Endothelial cell of hepatic sinusoid (primary cell): ENCODE measurements at regions not wholly inside any gene's neighbourhood (a gene's known extent, or its start where the extent isn't known, plus 50 kb on each side); places are given as distances from the start of the nearest gene placed in this dataset.
"Not testable (repeated sequence)": the region's sequence is repeated elsewhere in the genome, so short reads cannot be mapped to it uniquely, and the experiment has no call there.

Experiments
- in situ Hi-C: cut with HindIII; loops from 2 replicates; pipeline ENCODE4 v1.10.0; 2017; ENCODE audit warnings: low sequenced_read_pairs

DNA sequence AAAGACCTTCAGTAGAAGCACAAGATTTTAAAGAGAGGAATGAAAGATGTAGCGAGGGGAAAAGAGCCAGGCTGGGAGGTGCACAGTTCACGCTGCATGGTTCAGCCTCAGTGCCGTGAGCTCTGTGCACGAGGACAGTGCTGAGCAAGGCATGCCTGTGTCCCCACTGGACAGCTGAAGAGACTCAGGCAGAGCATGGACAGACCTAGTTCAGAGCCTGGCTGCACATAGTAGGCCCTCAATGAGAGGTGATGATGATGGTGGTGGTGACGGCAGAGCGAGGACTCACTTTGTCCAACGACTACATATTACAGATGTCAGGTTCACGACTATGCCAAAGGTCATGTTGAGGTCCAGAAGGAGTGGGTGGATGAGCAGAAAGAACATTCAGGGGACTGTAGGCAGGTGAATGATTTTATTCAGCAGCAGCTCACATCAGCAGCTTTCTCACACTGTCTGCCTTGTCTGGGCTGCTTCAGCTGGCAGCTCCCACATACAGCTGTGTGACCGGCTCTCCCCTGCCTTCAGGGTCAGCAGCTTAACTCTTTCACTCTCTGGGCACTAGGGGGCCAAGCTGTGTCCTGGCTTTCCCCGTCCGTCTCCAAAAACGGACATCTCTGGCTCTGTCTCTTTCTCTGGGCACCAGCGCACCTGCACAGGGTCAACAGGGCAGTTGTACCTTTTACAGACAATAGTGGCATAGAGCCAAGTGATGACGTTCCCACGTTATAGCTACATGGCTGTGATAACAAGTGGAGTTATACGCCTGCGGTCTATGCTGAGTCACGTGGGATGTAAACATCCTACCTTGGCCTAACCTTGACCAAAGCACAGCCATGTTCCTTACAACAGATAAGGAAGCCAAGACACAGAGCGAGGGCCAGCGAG lies 83.4 kb upstream of the KCNK12 start:
- in situ Hi-C loops = no loop called here

DNA sequence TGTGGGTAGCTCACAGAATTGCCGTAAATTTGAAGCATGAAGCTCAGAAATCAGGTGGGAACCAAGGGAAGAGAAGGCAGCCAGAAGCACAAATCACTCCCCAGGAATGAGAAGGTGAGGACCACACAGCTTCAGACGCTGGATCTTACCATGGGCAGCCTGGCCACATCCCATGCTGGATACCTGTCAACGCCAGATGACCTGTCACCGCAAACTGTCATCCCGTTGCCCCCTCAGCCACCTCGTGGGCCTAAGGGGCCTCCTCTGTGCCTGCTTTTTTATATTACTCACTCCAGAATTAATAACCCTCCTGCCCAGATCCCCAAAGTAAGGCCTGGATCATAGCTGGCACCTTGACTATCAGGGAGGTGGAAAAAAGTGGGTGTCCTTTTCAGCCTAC lies 82.3 kb upstream of the KCNK12 start:
- in situ Hi-C loops = no loop called here

DNA sequence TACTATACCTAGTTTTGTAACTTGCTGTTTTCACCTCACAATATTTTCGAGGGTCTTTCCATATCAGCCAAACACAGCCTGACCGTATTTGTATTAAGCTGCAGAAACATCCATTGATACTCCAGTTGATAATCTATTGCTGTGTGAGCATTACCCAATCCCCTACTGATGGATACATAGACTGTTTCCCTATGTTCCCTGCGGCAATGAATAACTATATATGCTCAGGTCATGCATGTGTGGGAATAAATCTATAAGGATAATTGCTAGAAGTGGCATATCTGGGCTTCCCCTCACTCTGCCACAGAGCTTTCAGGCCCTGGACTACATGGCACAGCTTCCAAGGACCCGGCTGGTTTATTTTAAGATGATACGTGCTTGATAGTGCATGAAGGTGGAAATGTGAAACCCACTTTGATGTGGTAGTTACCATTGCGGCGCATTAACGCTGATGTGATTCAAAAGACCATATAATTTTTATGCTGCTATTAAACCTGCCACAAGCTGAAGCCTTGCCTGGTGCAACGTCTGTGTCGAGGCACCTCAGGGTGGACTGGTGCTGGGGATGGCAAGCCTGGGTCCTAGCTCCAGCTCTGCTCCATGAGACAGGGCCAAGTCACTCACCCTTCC lies 81.4 kb upstream of the KCNK12 start:
- in situ Hi-C loops = no loop called here

DNA sequence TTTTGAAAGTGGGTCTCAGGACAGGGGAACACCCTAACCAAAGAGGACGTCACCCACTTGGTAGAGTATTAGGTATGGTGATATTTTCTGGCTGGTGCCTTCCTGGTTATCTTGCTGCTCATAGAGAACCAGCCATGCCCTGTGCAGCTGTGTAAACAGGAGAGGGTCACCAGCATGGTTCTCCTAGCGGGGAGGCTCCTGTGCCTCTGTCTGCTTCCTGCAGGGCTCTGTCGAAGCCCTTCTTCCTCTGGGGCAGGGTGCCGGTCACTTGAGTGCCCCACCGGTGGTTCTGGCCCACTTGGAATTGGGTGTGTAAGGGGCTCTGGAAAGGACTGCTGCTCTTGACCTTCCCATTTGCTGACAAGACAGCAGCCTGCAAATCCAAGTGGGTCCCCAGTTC lies 80.5 kb upstream of the KCNK12 start:
- in situ Hi-C loops = no loop called here

DNA sequence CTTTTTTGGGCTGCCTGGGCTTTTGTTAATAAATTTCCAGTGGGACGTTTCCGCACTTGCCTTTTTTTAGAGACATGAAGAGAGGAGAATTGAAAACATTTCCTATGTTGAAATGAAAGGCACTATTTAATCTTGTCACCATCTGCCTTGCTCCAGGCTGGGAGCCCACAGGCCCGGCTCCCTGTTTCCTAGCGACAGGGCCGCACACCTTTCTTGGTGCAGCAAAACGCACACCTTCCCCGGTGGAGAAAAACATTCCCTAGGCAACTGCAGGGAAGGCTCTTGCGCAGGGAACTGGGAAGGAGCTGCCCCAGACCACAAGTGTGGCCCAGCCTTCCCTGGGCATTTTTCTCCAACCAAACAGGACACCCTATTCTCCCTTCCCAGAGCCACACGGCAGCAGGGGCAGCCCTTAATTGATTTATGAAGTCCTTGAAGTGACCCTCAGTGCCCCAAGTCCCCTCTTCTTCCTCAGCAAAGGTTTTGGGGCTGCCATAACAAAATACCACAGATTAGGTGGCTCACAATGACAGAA lies 79.3 kb upstream of the KCNK12 start:
- in situ Hi-C loops = no loop called here

DNA sequence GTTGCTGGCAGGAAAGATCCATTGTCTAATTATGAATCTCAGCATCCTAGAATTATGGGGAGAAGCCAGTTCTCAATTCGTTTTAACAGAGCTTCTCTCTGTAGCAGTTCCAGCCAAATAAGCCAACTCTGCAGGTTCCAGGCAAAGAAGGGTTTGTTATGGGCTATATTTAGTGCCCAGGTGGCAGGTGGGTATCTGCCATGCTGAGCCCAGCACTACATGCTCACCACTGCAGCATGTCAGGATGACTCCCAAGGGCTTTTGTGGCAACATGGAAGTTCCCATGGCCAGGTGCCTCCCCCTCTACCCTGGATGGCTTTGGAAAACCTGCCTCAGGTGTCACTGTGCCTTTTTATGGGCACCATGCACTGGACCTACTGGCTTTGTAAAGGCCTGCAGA lies 74.5 kb upstream of the KCNK12 start:
- in situ Hi-C loops = no loop called here

DNA sequence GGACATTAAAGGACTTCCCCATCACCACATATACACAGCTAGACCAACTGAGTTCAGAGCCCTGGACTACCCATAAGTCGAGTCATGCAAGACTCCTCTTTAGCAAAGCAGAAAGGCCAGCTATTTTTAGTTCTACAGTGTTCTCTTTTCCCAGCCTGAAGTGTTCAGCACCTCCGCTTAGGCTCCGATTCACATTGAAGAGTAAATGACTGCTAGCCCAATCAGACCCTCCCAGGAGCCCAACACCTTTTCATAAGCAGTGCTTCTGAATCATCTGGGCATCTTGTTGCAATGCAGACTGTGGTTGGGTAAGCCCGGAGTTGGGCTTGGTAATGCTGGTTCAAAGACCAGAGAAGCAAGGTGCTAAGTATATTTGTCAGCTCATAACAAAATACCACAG lies 73.6 kb upstream of the KCNK12 start:
- in situ Hi-C loops = loop anchor here (5.0 kb wide), 1 partner anchor 92 kb away; no protein-coding TSS in a partner anchor

DNA sequence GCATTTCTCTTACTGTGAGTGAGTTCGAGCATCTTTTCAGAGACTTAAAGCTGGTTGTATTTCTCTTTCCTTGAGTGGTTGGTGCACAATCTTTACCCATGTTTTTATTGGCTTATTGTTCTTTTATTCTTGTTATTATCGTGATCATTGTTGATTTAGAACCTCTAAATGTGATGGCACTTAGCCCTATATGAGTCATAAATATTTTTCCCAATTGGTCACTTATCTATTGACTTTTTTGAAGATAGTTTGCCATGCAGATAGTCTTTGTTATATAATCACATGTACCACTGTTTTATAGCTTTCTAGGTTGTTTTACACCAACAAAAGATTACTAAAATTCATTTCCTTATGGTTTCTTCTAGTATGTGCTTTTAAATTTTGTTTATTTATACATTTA lies 70.6 kb upstream of the KCNK12 start:
- in situ Hi-C loops = loop anchor here (5.0 kb wide), 1 partner anchor 89 kb away; no protein-coding TSS in a partner anchor

DNA sequence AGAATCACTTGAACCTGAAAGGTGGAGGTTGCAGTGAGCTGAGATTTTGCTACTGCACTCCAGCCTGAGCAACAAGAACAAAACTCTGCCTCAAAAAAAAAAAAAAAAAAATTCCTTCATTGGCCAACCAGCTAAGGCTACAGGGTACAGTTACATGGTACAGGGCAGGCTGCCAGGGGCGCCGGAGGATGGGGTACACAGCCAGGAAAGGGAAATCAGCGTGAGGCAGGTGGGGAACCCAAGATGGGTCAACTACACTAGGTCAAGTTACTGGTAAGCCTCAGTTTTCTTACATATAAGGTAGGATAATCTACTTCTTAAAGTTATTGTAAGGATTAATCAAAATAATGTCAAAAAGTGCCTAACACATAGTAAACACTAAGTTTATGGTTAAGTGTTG lies 69.6 kb upstream of the KCNK12 start:
- in situ Hi-C loops = loop anchor here (5.0 kb wide), 1 partner anchor 88 kb away; no protein-coding TSS in a partner anchor

DNA sequence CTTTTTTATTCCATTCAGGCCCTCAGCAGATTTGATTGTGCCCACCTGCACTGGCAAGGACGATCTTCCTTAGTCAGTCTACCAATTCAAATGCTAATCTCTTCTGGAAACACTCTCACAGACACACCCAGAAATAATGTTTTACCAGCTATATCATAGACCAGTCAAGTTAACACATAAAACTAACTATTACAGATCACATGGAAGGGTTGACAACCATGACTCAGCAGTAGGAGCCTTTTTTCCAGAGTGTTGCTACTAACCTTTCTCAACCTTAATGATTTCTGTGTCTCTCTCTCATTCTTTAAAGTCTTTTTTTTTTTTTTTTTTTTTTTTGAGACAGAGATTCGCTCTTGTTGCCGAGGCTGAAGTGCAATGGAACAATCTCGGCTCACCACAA lies 68.7 kb upstream of the KCNK12 start:
- in situ Hi-C loops = no loop called here

DNA sequence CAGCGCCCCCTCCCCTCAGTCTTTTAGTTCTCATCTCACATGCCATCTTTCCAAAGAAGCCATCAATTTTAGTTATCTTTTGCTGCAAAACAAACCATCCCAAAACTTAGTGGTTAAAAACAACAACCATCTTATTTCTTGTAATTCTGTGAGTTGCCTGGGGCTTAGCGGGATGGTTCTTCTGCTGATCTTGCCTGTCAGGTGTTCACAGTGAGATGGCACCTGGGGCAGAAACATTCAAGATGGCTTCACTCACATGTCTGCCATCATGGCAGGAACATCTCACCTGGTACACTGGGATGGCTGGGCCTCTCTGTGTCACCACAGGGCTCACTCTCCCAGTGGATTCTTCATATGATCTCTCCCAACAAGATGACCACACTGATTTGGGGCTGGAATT lies 67.6 kb upstream of the KCNK12 start:
- in situ Hi-C loops = no loop called here

DNA sequence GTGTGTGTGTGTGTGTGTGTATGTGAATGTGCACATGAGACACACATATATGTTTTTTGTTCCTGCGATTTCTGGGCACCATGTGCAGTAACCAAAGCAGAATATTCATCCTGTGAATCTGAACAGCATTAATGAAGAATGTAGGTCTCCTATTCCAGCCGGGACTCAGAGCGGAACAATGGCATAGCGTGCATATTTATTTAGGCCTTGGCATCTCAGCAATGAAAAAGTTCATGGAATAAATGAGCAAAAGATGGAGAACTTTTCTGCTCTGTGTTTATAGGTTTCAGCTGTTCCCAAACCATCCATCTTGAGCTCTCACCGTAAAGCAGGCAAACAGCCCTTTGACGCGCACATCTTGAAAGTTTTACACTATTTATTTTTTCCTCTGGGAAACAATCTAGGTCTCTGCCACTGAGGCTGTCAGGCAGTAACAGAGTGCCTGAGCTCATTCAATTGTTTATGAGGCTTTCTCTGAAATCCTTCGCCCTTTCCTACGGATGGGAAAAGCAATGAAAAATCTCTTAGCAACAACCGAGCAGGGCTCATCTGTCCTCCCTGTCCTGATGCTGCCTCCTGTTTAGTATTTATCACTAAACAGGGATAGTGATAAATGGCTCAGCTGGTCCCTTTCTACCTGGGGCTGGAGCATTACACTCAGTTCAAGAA lies 65.9 kb upstream of the KCNK12 start:
- in situ Hi-C loops = no loop called here

DNA sequence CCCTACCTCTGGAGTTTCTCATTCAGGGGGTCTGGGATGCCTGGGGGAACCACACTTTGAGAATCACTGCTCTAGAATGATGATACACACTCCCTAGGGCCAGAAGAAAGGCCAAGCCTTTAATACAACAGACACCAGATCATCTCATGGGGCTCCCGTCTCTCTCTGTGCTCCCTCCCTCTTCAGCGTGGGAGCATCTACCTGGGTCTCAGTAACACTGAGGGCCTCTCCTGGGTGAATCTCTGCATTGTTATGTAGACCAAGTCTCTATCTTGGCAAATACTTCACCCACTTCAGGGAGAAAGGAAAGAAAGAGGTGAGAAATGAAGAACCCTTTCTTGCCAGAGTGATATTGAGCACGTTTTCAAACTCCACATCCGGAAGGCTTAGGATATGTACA lies 65.4 kb upstream of the KCNK12 start:
- in situ Hi-C loops = no loop called here

DNA sequence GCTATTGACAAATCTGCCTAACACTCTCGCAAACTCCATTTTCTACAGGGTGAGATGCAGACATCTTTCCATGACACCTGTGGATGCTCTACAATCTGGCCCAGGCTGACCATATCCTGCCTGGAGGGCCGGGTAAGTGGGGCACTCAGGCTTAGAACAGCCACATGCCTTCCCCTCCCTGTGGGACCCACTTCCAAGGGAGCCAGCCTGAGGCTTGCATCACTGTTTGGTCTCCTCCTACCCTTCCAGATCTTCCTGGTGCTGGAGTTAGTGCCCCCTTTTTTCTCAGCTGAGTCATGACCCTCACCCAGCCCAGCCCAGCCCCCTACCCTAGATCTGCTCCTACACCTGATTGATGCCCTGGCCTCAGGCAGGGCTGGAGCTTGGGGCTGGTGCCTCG lies 62.0 kb upstream of the KCNK12 start:
- in situ Hi-C loops = no loop called here

DNA sequence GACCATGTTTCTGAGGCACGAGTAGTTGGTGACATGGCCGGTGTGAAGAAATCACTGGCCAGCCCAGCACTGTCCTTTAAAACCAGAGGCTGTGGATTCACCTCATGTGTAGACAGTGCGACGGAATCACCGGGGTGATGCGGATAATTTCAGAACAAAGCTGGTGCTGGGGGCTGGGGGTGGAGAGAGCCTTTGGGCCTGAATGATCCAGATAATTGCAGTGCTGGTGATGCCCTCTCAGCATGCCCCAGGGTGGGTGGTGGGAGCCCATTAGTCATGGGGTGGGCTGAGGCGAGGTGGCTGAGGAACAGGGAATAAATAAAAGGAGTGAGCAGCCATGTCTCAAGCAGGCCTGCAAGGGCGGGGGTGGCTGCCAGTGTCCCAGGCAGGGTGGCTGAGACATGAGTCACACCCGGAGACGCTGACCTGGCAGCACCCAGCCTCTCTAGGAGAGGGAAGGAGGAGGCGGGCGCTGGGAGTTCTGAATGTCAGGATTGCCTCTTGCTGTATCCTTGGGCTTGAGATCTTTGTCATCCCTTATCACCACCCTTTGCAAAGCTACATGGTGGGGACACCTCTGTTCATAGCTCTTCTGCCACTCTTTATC lies 61.1 kb upstream of the KCNK12 start:
- in situ Hi-C loops = no loop called here

DNA sequence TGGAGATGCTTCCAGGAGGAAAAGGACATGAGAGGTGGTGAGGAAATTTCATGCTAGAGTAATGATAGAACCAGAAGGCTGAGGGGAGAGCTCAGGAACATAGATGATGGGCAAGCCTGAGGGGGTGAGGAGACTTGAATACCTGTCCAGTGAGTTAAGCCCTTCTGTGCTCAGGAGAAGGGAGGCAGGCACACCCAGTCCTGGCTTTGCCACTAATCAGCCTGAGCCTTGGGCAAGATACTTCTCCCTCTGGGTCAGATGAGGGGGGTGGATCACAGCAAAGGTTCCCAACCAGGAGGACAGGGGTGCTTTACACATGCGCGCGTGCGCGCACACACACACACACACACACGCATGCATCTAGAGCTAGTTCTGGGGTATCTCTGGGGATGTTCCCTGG lies 60.5 kb upstream of the KCNK12 start:
- in situ Hi-C loops = no loop called here

DNA sequence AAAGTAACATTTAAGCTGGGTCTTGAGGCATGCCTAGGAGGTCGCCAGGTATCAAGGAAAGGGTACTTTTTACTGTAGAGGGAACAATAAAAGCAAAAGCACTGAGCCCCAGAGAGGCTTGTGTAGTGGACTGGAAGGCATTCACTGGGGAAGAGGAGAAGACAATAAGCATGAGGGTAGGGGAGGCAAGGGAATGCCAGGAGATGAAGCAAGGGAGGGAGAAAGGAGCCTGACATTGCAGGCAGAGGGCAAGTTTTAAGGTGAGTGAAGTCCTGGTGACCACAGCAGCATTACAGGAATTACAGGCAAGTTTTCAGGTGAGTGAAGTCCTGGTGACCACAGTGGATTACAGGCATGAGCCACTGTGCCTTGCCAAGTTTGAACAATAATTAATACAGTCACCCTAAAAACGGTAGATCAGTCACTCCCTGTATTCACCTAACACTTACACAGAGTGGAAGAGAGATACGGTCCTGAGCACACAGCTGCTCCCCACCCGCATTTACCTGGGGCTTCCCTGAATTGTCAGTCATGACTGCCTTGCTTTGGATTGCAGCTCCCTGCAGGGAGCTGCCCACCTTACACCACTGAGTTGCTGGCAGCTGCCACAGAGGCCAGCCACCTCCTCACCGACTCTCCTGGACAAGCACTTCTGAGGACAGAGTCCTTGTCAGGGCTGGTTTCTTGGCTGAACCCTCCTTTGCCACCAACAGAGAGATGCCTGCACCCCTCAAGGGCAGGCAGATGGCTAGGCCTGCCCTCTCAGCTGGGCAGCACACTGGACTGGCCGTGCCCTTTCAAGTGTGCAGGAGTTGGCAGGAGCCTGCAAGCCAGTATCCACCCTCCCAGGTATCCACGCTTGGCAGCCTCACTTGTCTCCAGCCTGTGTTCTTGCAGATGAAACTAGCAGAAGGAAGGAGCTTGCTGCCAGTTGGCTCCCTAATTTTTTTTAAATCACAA lies 59.0 kb upstream of the KCNK12 start:
- in situ Hi-C loops = no loop called here

DNA sequence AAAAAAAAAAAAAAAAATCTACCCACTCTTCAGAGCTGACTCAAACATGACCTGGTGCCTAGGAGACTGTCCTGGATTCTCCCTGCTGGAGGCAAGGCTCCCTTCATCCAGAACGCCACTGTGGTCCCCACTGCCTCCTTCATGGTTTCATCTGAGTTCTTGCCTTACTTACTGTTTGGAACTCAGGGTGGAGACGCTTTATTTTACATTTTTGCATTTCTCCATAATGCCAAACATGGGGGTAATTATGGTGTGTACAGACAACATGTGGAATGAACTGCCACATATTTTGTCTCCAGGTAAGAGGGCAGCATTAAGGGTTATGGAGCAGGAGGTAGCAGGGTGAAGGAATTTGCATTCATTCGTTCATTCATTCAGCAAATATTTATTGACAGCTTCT lies 58.1 kb upstream of the KCNK12 start:
- in situ Hi-C loops = no loop called here

DNA sequence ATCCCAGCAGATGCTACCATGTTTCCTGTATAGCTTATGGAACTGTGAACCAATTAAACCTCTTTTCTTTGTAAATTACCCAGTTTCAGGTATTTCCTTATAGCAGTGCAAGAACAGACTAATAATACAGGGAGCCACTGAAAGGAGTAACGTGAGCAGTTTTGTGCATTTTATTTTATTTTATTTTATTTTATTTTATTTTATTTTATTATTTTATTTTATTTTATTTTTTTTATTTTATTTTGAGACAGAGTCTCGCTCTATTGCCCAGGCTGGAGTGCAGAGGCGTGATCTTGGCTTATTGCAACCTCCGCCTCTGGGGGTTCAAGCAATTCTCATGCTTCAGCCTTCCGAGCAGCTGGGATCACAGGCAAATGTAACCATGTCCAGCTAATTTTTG lies 55.9 kb upstream of the KCNK12 start:
- in situ Hi-C loops = no loop called here

DNA sequence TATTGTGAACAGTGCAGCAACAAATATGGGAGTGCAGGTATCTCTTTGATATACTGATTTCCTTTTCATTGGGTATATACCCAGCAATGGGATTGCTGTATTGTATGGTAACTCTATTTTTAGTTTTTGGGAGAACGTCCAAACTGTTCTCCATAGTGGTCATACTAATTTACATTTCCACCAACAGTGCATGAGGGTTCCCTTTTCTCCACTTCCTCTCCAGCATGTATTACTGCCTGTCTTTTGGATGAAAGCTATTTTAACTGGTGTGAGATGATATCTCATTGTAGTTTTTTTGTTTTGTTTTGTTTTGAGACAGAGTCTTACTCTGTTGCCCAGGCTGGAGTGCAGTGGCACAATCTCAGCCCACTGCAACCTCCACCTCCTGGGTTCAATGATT lies 52.4 kb upstream of the KCNK12 start:
- in situ Hi-C loops = not testable (repeated sequence)
